Activated CD8-positive, alpha-beta memory T cell treated with anti-CD3 and anti-CD28 coated beads for 4 hours (primary cell): ENCODE measurements at regions not wholly inside any gene's neighbourhood (a gene's known extent, or its start where the extent isn't known, plus 50 kb on each side); places are given as distances from the start of the nearest gene placed in this dataset.
"Not testable (repeated sequence)": the region's sequence is repeated elsewhere in the genome, so short reads cannot be mapped to it uniquely, and the experiment has no call there.

Experiments used
- DNase-seq, 2 donors: peaks; one replicate each; pipeline ENCODE4 v3.0.0-alpha.2; 2020; ENCODE audit warnings: low read depth in 2 of 2

DNA sequence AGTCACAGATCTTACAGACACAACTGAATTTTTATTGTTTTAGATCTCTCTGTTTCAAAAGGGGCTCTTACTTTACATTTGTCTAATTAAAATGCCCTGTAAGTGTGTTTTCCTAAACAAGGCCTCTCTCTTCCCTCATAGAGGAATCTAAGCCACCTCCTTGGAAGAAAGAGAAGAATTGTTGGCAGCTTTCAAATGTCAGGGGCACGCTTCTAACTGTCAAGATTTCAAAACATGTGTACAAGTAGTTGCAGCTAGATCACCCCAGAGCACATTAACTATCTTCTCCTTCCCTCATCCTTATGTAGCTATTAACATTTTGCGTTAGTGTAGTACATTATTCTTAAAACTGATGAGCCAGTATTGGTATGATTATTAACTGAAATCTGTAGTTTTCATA is 266.5 kb upstream of the BOD1L1 start:
- DNase-seq: no peak

DNA sequence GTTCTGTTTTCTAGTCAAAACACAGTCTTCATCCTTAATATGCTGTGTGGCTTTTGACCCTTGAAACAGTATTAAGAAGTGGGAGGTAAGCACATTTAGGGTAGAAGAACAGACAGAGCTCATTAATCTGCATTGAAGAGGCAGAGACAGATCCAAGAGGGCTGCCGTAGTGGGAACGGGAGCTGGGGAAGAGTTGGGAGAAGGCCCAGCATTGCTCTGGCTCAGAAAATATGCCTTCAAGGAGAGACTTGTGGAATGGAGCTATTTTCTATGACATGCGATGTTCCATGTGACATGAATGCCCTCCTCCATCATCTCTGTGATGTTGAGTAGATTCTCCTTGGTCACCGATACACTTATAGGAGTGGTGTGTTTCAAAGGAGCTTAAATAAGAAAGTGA is 273.3 kb upstream of the BOD1L1 start:
- no peak for DNase-seq

DNA sequence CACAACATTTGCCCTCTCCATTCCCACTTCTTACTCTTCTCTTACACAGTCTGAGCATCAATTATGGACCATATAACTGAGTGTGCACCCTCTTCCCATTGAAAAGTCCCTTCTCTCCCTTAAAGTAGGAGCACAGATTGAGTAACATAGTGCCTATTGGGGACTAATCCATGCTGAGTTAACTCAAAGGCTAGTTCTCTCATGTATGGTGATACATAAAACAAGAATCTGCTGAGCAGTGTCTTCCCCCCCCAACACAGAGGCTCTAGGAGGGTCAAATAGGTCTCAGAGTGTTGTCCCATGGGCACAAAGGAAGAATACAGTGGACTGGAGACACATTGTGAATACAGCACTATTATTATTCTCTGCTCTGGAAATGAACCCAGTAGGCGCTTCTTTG is 274.6 kb upstream of the BOD1L1 start:
- no peak for DNase-seq

DNA sequence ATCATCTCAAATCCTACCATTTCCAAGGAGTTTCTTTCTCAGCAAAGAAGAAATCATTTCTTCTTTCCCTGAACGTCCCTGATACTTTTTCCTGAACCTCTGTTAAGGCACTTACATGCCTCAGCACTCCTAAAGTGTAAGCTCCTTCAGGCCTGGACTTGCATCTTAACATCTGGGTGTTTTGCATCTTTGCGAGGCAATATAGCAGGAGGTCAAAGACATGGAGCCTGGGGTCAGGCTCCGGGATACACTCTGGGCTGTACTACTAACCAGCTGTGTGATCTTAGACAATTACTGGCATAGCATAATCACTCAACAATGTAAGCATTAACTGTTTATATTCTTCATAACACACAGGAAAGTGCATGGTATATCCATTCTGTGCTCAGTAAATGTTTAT is 275.5 kb upstream of the BOD1L1 start:
- DNase-seq: no peak

DNA sequence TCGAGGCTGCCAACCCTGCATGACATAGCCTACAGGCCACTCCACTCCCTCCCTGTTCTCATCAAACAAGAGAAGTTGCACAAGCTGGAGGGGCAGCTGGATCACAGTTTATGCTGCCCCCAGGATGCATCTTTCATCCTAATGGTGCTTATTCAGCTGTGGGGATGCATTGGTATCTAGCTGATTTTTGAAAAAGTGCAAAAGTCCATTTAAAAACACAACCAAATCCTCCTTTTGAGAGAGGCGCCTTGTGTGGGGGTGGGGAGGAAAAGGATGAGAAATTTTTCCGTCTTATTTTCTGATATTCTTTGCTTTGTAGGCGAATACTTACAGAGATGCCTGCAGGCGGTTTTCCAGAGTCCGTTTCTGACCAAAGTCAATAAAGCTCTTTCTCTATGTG is 276.4 kb upstream of the BOD1L1 start:
- DNase-seq: no peak

DNA sequence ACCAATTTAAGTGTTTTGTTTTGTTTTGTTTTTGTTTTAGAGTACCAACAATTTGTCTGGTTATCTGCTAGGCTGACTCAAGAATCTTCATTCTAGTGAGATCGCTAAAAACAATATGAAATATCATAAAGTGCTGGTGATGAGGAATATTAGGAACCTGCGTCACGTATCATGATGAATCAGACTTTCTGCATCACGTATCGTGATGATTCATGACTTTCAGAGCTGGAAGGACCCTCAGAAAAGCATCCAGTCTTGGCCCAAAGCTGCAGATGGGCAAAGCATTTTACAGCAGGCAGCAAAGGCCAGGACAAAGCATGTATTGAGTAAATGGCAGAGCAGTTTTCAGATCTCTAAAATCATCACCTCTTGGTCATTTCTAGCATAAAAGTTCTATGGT is 278.0 kb upstream of the BOD1L1 start:
- DNase-seq: no peak

DNA sequence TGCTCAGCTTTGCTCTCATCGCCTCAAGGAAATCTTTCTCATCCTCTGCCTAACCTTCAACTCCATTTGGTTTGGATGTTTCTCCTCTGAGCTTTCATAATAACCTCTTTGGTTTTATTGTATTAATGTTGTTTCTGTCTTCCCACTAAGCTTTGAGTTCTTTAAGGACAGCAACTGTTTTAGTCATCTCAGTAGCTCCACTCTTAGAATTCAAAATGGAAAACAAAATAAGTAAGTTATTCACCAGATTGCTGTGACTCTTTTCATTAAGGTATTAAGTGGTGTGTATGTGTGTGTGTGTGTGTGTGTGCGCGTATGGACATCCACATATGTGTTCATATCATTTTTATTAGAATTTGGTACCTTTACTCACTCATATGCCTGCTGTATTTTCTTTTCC is 279.2 kb upstream of the BOD1L1 start:
- no peak for DNase-seq

DNA sequence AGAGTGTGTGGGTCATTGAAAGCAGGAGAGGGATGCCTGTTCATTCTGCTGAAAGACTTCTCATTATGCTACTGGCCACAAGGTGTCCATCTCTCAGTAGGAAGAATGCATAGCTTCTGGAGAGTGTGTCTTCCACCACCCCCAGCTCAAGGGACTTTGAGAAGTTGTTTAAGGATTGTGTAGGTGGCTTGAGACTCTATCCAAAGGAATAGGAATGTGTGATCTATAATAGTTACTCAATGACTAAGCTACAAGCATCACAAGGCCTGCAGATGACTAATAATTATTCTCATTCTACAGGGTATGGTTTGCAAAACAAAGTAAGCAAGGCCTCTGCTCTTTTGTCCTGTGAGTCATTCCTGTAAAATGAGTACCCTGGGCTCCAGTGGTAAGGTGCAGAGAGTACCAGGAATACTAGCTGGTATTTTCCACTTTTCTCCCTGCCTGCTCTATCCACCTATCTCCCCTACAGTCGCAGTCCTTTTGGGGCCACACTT is 279.8 kb upstream of the BOD1L1 start:
- no peak for DNase-seq

DNA sequence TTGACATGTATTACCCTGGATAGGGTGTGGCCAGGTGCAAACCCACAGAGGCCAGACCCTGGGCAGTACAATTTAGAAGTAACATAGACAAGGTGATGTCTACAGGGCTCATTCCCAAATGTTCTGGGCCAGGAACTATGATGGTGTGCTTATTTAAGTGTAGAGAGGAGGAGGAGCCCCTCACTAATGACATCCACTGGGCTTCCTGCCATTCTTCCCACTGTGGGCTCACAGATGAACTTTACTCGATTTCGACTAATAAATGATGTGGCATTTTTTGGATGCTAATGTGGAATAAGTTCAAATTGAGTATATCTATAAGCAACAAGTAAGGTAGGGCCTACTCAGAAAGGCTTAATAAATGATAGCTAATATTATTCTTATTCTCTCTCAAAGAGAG is 280.9 kb upstream of the BOD1L1 start:
- DNase-seq: no peak

DNA sequence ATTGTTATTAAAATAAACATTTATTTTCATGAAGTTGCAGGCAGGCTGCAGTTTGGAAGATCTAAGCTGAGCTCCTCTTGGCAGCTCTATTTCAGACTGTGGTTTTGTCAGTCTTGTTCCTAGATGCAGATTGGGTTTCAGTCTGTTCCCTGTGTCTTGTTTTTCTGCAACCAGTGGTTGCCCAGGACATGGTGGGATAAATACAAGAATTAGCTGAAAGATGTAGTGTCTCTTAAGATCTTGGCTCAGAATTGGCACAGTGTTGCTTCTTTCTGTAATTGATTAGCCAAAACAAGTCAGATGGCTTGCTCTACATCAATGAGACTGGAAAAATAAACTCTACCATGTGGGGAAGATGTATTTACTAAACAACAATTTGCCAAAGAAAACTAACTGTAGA is 283.0 kb upstream of the BOD1L1 start:
- no peak for DNase-seq

DNA sequence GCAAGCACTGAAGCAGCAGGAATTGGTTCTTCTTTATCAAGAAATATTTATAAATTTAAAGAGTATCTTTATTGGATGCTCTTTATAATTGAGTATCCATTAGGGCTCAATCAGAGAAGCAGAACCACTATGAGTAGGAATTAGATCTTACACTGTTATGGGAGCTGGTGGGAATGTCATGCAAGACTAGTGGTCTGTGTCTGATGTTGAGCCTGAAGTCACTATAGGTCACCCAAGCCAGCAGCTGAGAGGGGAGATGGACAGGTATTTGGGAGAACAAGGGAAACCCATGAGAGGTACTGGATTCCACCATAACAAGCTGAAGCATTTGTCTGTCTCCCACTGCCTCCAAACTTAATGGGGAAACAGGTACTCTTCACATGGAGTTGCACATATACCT is 283.7 kb upstream of the BOD1L1 start:
- no peak for DNase-seq

DNA sequence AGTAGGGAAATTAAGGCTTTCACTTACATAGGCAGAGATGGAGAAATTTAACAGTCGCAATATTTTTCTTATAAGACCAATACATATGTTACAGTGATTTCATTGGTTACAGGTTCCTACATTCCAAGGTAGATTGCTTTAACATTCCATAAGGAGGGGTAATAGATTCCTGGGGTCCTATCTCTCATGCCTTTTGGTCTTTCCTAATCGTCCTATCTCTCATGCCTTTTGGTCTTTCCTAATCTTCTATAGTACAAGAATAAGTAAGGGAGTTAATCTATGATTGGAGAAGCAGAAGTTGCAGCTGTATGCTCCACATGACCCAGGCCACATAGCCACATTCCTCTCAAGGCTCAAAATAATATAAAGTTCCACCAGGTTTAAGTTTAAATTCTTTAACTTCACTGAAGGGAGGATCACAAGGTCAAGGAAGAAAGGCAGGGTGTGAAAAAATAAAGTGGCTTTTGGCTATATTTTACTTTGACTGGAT is 285.0 kb upstream of the BOD1L1 start:
- DNase-seq: no peak

DNA sequence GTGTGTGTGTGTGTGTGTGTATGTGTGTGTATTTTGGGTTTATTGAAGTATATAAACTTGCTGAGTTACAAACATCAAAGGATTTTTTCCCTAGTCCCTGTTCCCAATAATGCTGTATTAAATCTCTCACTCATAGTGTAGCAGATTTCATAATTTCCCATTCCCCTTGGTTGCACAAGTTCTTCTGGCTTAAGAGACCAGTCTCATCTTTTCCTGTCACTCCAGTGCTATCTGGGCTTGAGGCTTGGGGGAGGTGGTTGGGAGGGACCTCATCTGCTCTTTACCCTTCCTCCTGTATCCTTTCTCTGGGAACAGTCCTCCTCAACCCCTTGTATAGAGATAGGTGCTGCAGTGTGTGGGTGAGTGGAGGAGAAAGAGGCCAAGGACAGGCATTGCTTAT is 285.4 kb upstream of the BOD1L1 start:
- DNase-seq: no peak

DNA sequence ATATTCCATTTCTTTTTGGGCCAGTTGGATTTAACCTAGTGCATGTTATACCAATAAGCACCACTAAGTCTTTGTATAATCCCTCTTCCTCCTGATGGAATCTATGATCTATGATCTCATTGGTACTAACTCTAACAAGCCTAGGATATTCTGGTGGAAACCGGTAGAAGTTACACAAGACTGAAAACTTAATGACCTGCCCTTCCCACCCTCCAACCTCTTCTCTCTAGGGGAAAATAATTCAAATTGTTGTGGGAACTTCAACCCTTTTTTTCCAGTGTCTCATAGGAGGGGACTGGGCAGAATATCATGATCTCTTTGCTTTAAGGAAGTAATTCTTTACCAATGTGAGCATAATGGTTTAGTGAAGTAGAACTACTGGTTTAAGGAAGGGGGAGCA is 289.5 kb upstream of the BOD1L1 start:
- no peak for DNase-seq

DNA sequence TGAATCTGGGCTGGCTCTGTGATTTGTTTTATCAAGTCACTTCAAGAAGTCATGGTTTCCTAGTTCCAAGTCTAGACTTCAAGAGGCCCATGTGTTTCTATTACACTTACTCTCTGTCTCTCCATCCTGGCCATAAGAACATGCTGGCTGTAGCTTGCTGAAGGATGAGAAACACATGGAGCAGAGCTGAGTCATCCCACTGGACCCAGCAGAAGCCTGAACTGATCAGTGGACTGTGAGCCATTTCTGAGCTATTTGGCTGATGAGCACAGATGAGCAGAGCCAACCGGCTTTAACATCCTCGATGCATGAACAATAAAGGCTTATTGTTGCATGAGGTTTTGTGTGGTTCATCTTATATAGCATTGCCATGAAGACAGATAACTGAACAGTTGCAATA is 290.6 kb upstream of the BOD1L1 start:
- DNase-seq: no peak

DNA sequence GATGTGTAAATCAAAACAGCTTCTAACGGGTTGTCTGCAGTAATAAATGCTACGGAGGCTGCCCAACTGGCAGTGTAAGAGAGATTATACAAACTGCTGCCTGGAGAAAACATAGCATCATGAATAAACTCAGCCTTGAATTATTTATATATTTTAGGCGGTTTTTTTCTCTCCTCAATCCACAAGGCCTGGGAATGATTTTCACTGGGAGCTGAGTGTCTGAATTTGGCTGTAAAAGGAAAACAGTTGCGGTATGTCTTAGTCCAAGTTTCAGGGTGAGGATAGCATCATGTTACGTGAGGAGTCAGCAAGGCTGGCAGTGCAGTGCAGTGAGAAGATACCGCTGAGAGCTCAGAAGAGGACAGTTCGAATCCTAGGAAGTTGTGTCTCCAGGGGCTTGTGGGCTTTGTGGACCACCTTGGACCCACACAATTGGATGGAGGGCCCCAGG is 291.5 kb upstream of the BOD1L1 start:
- no peak for DNase-seq

DNA sequence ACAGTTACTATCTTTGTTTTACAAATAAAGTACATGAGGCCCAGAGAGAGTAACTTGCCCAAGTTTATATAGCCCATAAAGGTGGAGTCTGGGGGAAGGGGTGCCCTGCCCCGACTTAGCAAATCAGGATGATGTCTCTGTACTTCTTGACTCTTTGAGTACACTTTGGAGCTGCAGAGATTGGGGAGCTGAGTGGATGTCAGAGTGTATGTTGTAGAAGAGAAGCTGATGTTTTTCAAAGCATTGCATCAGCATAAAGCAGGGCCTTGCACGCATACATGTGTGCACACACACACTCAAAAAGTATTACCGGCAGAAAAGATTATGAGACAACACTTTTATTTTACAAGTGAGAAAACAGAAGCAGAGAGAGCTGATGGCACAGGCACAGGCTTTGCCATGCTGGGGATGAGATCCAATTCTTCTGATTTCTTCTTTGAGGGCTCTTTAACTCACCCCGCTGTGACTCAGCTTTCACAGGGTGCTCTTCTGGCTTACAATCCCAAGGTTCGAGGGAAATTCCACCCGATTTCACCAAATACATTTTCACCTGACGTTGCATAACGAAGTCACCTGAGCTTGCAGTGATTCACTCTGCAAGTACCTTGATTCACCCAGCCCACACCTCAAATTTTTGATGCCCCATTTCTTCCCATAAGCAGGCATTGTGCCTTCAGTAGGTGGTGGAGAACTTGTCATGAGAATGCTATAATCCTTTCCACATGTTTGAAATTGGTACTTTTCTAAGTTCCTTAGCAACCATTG is 292.8 kb upstream of the BOD1L1 start:
- no peak for DNase-seq

DNA sequence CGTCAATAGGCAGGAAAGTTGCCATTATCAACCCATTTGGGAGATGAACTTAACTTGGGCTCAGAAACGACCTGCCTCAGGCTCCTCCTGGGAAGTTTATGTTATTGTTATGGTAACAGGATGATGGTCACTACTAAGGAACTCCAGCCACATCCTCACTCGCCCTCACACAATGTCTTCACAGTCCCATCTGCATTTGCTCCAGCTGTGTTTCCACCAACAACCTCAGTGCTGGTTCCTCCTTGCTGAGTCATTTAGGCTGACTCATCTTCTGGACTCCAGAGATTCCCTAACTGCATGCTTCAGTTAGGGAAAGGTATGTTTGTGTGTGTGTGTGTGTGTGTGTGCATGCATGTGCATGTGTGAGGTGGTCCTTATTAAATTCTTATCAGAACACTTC is 293.4 kb upstream of the BOD1L1 start:
- DNase-seq: no peak

DNA sequence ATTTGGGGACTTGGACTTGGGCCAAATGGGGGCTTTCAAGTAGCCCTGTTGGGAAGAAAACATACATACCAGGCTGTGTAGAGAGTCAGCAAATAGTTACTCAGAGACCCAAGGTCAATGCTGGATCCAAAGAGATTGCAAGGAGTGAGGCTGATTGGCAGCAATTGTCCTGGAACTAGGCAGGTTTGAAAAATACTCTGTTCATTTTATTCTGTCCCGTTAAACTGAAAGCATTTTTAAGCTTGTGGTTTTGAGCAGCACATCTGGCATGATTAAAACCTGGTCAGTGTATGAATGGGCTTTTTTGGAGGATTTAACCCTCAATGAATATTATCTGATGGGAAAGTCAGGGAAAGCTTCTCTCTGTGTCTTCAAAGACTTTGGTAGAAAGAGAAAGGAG is 294.3 kb upstream of the BOD1L1 start:
- no peak for DNase-seq

DNA sequence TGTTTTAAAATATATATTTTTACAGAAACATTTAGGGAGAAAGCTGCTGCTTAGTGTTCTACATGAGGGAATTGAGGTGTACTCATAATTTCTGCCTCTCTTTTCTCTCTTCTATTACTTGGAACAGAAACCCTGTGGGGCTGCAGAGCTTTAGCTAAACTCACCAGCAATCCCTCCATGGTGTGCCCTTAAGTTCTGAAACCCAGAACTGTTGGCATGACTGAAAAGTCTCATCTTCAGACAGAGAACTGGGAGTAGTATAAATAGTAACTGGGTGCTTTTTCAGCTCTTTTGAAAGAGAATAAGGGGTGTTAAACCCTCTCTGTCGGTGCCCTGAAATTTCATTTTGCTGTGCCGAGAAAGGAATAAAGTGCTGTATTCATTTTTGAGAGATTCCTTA is 294.9 kb upstream of the BOD1L1 start:
- no peak for DNase-seq

DNA sequence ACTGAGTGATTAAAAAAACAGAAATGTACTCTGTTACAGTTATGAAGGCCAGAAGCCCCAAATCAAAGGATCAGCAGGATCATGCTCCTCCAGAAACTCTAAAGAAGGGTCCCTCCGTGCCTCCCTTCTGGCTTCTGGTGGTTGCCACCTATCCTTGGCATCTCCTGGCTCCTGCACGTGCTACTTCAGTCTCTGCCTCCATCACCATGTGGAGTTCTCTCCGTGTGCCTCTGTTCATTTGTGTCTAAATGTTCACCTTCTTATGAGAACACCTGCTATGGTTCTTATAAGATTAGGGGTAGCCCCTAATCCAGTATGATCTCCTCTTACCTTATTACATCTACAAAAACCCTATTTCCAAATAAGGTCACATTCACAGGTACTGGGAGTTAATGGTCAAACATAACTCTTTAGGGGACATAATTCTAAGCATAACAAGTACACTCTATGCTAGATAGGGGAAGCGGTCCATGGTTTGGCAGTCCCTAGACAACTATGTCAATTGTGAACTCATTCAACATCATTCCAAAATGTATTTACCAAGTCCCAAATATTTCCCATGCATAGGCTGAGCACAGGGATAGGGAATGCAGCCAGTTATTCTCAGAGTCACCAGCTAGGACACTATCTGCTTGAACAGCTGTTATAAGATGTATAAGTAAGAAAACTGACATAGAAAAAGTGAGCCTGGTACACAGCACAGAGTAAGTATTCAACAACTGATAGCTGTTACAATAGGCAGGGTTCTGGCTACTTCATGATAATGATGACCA is 295.5 kb upstream of the BOD1L1 start:
- no peak for DNase-seq

DNA sequence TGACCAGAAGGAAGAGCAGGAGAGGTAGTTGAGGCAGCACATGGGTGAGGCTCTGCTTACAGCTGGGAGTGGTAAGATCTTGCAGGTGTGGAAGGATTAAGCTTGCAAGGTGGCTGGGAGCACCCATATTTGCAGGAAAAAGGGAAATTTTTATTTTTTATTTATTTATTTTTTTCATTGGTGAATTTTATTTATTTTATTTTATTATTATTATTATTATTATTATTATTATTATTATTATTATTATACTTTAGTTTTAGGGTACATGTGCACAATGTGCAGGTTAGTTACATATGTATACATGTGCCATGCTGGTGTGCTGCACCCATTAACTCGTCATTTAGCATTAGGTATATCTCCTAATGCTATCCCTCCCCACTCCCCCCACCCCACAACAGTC is 297.4 kb upstream of the BOD1L1 start:
- DNase-seq: not testable (repeated sequence)

DNA sequence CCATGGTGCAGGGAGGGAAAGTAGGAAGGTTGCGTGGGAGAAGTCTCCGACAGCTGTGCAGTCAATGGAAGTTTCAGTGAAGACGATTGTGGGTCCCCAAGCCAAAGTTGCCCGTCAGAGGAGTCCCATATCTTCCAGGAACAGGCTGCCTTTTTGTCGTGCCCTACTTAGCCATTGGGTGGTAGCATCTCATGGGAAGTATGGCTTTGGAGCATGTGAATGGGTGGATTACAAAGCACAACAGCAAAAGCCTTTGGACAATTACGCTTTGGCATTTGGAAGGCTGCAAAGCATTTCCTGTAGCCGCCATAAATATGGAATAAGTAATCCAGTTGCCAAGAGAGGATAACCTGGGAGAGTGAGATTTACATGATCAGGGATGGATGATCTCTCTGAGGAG is 300.7 kb upstream of the BOD1L1 start:
- DNase-seq: no peak
